GM18519 (cell line): ENCODE measurements at regions not wholly inside any gene's neighbourhood (a gene's known extent, or its start where the extent isn't known, plus 50 kb on each side); places are given as distances from the start of the nearest gene placed in this dataset.

Experiments
- ATAC-seq: cut with Tn5 transposase; IDR thresholded peaks from one replicate; pipeline ENCODE4 v1.9.1; 2021; ENCODE audit warnings: mild to moderate bottlenecking, moderate library complexity; ENCODE audit not compliant: unreplicated experiment, low FRiP score

GRCh38 chr7:41756650-41757182 lies 53.8 kb upstream of the INHBA start:
- no peak for ATAC-seq

- no peak for ATAC-seq
Observed at GRCh38 chr7:41755096-41755495, 52.2 kb upstream of the INHBA start.

- no peak for ATAC-seq
Observed at GRCh38 chr7:41754046-41754445, 51.2 kb upstream of the INHBA start.
